ENCODE measurements at regions not wholly inside any gene's neighbourhood (a gene's known extent, or its start where the extent isn't known, plus 50 kb on each side); places are given as distances from the start of the nearest gene placed in this dataset.

- no peak for DNase-seq
These were observed 71.0 kb downstream of the SEM1 start for GRCh38 chr7:96638669-96639068.

- no peak for DNase-seq
These were observed 72.1 kb downstream of the SEM1 start for GRCh38 chr7:96637522-96637921.

- no peak for DNase-seq
These were observed 72.7 kb downstream of the SEM1 start for GRCh38 chr7:96636979-96637378.

- no peak for DNase-seq
These were observed 73.2 kb downstream of the SEM1 start for GRCh38 chr7:96636342-96636860.

- DNase-seq = no peak
These were observed 79.8 kb downstream of the SEM1 start for GRCh38 chr7:96629884-96630283.

GRCh38 chr7:96624954-96625353 lies 84.7 kb downstream of the SEM1 start:
- no peak for DNase-seq

GRCh38 chr7:96621932-96622331 lies 87.7 kb downstream of the SEM1 start:
- DNase-seq = no peak

- no peak for DNase-seq
These were observed 95.3 kb downstream of the SEM1 start for GRCh38 chr7:96614154-96614867.

GRCh38 chr7:96612034-96612433 lies 97.6 kb downstream of the SEM1 start:
- DNase-seq = no peak

- no peak for DNase-seq
These were observed 104.5 kb downstream of the SEM1 start for GRCh38 chr7:96605045-96605716.

- DNase-seq = no peak
These were observed 110.2 kb downstream of the SEM1 start for GRCh38 chr7:96599288-96599936.

- no peak for DNase-seq
These were observed 111.2 kb downstream of the SEM1 start for GRCh38 chr7:96598421-96598820.

GRCh38 chr7:96596120-96596826 lies 113.4 kb downstream of the SEM1 start:
- no peak for DNase-seq

GRCh38 chr7:96591900-96592676 lies 117.6 kb downstream of the SEM1 start:
- no peak for DNase-seq

GRCh38 chr7:96591159-96591899 lies 118.3 kb downstream of the SEM1 start:
- DNase-seq = no peak

- DNase-seq = no peak
These were observed 120.6 kb downstream of the SEM1 start for GRCh38 chr7:96589038-96589437.

- DNase-seq = no peak
These were observed 130.5 kb downstream of the SEM1 start for GRCh38 chr7:96579119-96579518.

GRCh38 chr7:96578606-96579005 lies 131.0 kb downstream of the SEM1 start:
- no peak for DNase-seq

- DNase-seq = no peak
These were observed 146.2 kb downstream of the SEM1 start for GRCh38 chr7:96563409-96563808.

GRCh38 chr7:96562966-96563365 lies 146.7 kb downstream of the SEM1 start:
- no peak for DNase-seq

- no peak for DNase-seq
These were observed 147.2 kb downstream of the SEM1 start for GRCh38 chr7:96562458-96562857.

GRCh38 chr7:96561892-96562291 lies 147.8 kb downstream of the SEM1 start:
- DNase-seq = no peak

Measured in inflammatory macrophage treated with lipopolysaccharide for 1 hour (primary cell).